Neural progenitor cell (in vitro differentiated cells): ENCODE measurements at regions not wholly inside any gene's neighbourhood (a gene's known extent, or its start where the extent isn't known, plus 50 kb on each side); places are given as distances from the start of the nearest gene placed in this dataset.

Experiments used
- DNase-seq: peaks from one replicate; pipeline ENCODE4 v3.0.0-alpha.2; 2016; ENCODE audit warnings: low spot score
- H2AFZ ChIP-seq: fragments of 200-600 bp; sonication (generic); replicated peaks from 2 replicates; pipeline ENCODE4 v1.6.1; 2016; ENCODE audit warnings: antibody characterized with exemption
- H3F3A ChIP-seq: fragments of 200-600 bp; sonication (generic); 2 replicates; pipeline ENCODE4 v1.6.1; 2016; ENCODE audit warnings: antibody characterized with exemption, low read depth
- H3K27ac ChIP-seq: fragments of 200-600 bp; sonication (generic); 2 replicates; pipeline ENCODE4 v1.5.1; 2016; ENCODE audit warnings: mild to moderate bottlenecking
- H3K27me3 ChIP-seq: fragments of 200-600 bp; sonication (generic); 2 replicates; pipeline ENCODE4 v1.6.1; 2016; ENCODE audit warnings: mild to moderate bottlenecking, moderate library complexity
- H3K36me3 ChIP-seq: fragments of 200-600 bp; sonication (generic); 2 replicates; pipeline ENCODE4 v1.5.1; 2016
- H3K4me1 ChIP-seq: fragments of 200-600 bp; sonication (generic); 2 replicates; pipeline ENCODE4 v1.6.1; 2016; ENCODE audit warnings: mixed run types
- H3K4me2 ChIP-seq: fragments of 200-600 bp; sonication (generic); 2 replicates; pipeline ENCODE4 v1.6.1; 2016
- H3K4me3 ChIP-seq: fragments of 200-600 bp; sonication (generic); 2 replicates; pipeline ENCODE4 v1.5.1; 2016
- H3K79me2 ChIP-seq: fragments of 200-600 bp; sonication (generic); 2 replicates; pipeline ENCODE4 v1.6.1; 2016; ENCODE audit warnings: low read depth
- H3K9ac ChIP-seq: fragments of 200-600 bp; sonication (generic); 2 replicates; pipeline ENCODE4 v1.6.1; 2016
- H3K9me3 ChIP-seq: fragments of 200-600 bp; sonication (generic); 2 replicates; pipeline ENCODE4 v1.5.1; 2016; ENCODE audit warnings: low read depth
- H4K20me1 ChIP-seq: fragments of 200-600 bp; sonication (generic); 2 replicates; pipeline ENCODE4 v1.6.1; 2016; ENCODE audit warnings: low read depth
- H3K27ac Mint-ChIP-seq: 3 replicates; pipeline ENCODE4 v1.8.0; 2021; ENCODE audit warnings: mixed read lengths
- H3K27me3 Mint-ChIP-seq: 2 replicates; pipeline ENCODE4 v1.8.0; 2022; ENCODE audit warnings: low read depth, mild to moderate bottlenecking, inconsistent platforms, moderate library complexity, mixed read lengths; ENCODE audit not compliant: insufficient read depth
- H3K36me3 Mint-ChIP-seq: 3 replicates; pipeline ENCODE4 v1.8.0; 2021; ENCODE audit warnings: mixed read lengths
- H3K4me1 Mint-ChIP-seq: 3 replicates; pipeline ENCODE4 v1.8.0; 2021; ENCODE audit warnings: mixed read lengths
- H3K4me3 Mint-ChIP-seq: 3 replicates; pipeline ENCODE4 v1.8.0; 2021; ENCODE audit warnings: mild to moderate bottlenecking, moderate library complexity, mixed read lengths
- H3K9me3 Mint-ChIP-seq: 3 replicates; pipeline ENCODE4 v1.8.0; 2020; ENCODE audit warnings: mixed read lengths
- CTCF ChIP-seq: fragments of 200-600 bp; sonication (generic); IDR thresholded peaks from 2 replicates; pipeline ENCODE4 v1.5.1; 2017; ENCODE audit warnings: antibody characterized with exemption, mild to moderate bottlenecking
- EZH2 ChIP-seq: fragments of 200-600 bp; sonication (generic); IDR thresholded peaks from 2 replicates; pipeline ENCODE4 v1.6.1; 2017; ENCODE audit warnings: antibody characterized with exemption, mild to moderate bottlenecking, moderate library complexity
- EZH2phosphoT487 ChIP-seq: fragments of 200-600 bp; sonication (generic); IDR thresholded peaks from 2 replicates; pipeline ENCODE4 v1.6.1; 2017; ENCODE audit warnings: antibody characterized with exemption

GRCh38 chr18:69177702-69178101, 223.0 kb upstream of the DOK6 start:
- H3K9ac ChIP-seq = no peak overlapping the region
- H3K4me1 Mint-ChIP-seq = peaks cover 3% of the 10 kb centered on the region
- H3K27ac ChIP-seq = no peak overlapping the region
- no peak overlapping the region for H2AFZ ChIP-seq
- H3K4me3 ChIP-seq = no peak overlapping the region
- H4K20me1 ChIP-seq = no peaks in the 10 kb centered on the region
- H3K36me3 ChIP-seq = no peaks in the 10 kb centered on the region
- H3F3A ChIP-seq = no peaks in the 10 kb centered on the region
- no peaks in the 10 kb centered on the region for H3K79me2 ChIP-seq
- H3K27ac Mint-ChIP-seq = no peak overlapping the region
- H3K4me1 ChIP-seq = no peaks in the 10 kb centered on the region
- H3K9me3 ChIP-seq = no peaks in the 10 kb centered on the region
- H3K4me3 Mint-ChIP-seq = no peak overlapping the region
- no peaks in the 10 kb centered on the region for H3K27me3 ChIP-seq
- H3K27me3 Mint-ChIP-seq = no peaks in the 10 kb centered on the region
- no peak for TF ChIP-seq EZH2phosphoT487
- no peak for TF ChIP-seq EZH2
- TF ChIP-seq CTCF = no peak
- H3K4me2 ChIP-seq = no peak overlapping the region
- DNase-seq = no peak
- H3K9me3 Mint-ChIP-seq = no peaks in the 10 kb centered on the region
- H3K36me3 Mint-ChIP-seq = no peaks in the 10 kb centered on the region

GRCh38 chr18:69186162-69186561, 214.5 kb upstream of the DOK6 start:
- H3K27me3 ChIP-seq = no peaks in the 10 kb centered on the region
- no peaks in the 10 kb centered on the region for H3K4me1 Mint-ChIP-seq
- no peak overlapping the region for H3K27ac ChIP-seq
- no peak overlapping the region for H3K4me3 Mint-ChIP-seq
- no peak overlapping the region for H3K4me2 ChIP-seq
- no peak for DNase-seq
- no peaks in the 10 kb centered on the region for H4K20me1 ChIP-seq
- no peak overlapping the region for H3K27ac Mint-ChIP-seq
- TF ChIP-seq EZH2 (no peak), EZH2phosphoT487 (no peak), CTCF (no peak)
- H2AFZ ChIP-seq = no peak overlapping the region
- no peaks in the 10 kb centered on the region for H3K36me3 ChIP-seq
- no peaks in the 10 kb centered on the region for H3K36me3 Mint-ChIP-seq
- no peaks in the 10 kb centered on the region for H3K9me3 Mint-ChIP-seq
- no peaks in the 10 kb centered on the region for H3K79me2 ChIP-seq
- H3K27me3 Mint-ChIP-seq = no peaks in the 10 kb centered on the region
- no peaks in the 10 kb centered on the region for H3K9me3 ChIP-seq
- H3K9ac ChIP-seq = no peak overlapping the region
- H3F3A ChIP-seq = no peaks in the 10 kb centered on the region
- H3K4me1 ChIP-seq = no peaks in the 10 kb centered on the region
- no peak overlapping the region for H3K4me3 ChIP-seq

GRCh38 chr18:69196336-69196735, 204.4 kb upstream of the DOK6 start:
- H3K36me3 ChIP-seq = no peaks in the 10 kb centered on the region
- H4K20me1 ChIP-seq = no peaks in the 10 kb centered on the region
- no peak overlapping the region for H3K4me2 ChIP-seq
- no peaks in the 10 kb centered on the region for H3F3A ChIP-seq
- TF ChIP-seq EZH2phosphoT487 (no peak), EZH2 (no peak), CTCF (no peak)
- Mint-ChIP-seq H3K27ac (no peak overlapping the region), H3K4me3 (no peak overlapping the region), H3K9me3 (no peaks in the 10 kb centered on the region), H3K27me3 (no peaks in the 10 kb centered on the region), H3K36me3 (no peaks in the 10 kb centered on the region), H3K4me1 (no peaks in the 10 kb centered on the region)
- no peak overlapping the region for H3K27ac ChIP-seq
- H3K79me2 ChIP-seq = no peaks in the 10 kb centered on the region
- H3K4me1 ChIP-seq = no peaks in the 10 kb centered on the region
- no peak overlapping the region for H3K9ac ChIP-seq
- no peak for DNase-seq
- H3K27me3 ChIP-seq = no peaks in the 10 kb centered on the region
- no peak overlapping the region for H2AFZ ChIP-seq
- no peaks in the 10 kb centered on the region for H3K9me3 ChIP-seq
- no peak overlapping the region for H3K4me3 ChIP-seq

- DNase-seq = no peak
- Histone ChIP-seq H3K4me1 (no peaks in the 10 kb centered on the region), H3K27me3 (no peaks in the 10 kb centered on the region), H3K36me3 (no peaks in the 10 kb centered on the region), H3K27ac (no peak overlapping the region), H4K20me1 (no peaks in the 10 kb centered on the region), H3K9me3 (no peaks in the 10 kb centered on the region), H3K79me2 (no peaks in the 10 kb centered on the region), H3K9ac (no peak overlapping the region), H3F3A (no peaks in the 10 kb centered on the region), H2AFZ (no peak overlapping the region), H3K4me2 (no peak overlapping the region), H3K4me3 (no peak overlapping the region)
- Mint-ChIP-seq H3K9me3 (no peaks in the 10 kb centered on the region), H3K27me3 (no peaks in the 10 kb centered on the region), H3K4me1 (no peaks in the 10 kb centered on the region), H3K36me3 (no peaks in the 10 kb centered on the region), H3K27ac (no peak overlapping the region), H3K4me3 (no peak overlapping the region)
- TF ChIP-seq EZH2 (no peak), CTCF (no peak), EZH2phosphoT487 (no peak)
Observed at GRCh38 chr18:69205925-69206324, 194.8 kb upstream of the DOK6 start.
